GM12878 (cell line): ENCODE measurements at regions not wholly inside any gene's neighbourhood (a gene's known extent, or its start where the extent isn't known, plus 50 kb on each side); places are given as distances from the start of the nearest gene placed in this dataset.

ENCODE experiments used
- ATF7 ChIP-seq: fragments of 450-650 bp; IDR thresholded peaks from 2 replicates; pipeline ENCODE4 v1.6.1; 2016; ENCODE audit warnings: low read depth, mild to moderate bottlenecking
- DPF2 ChIP-seq: fragments of 450-650 bp; IDR thresholded peaks from 2 replicates; pipeline ENCODE4 v1.6.1; 2017; ENCODE audit warnings: mild to moderate bottlenecking
- ELK1 ChIP-seq: IDR thresholded peaks from 2 replicates; pipeline ENCODE4 v1.6.1; 2012; ENCODE audit warnings: low read depth, low read length, improper control_type of control experiment
- HCFC1 ChIP-seq: fragments of 150-350 bp; IDR thresholded peaks from 2 replicates; pipeline ENCODE4 v1.6.1; 2014; ENCODE audit warnings: low read length
- IRF4 ChIP-seq: IDR thresholded peaks from 2 replicates; pipeline ENCODE4 v1.6.1; 2011; ENCODE audit warnings: low read depth, low read length
- MEF2B ChIP-seq: fragments of 450-650 bp; IDR thresholded peaks from 2 replicates; pipeline ENCODE4 v1.6.1; 2018; ENCODE audit warnings: mild to moderate bottlenecking, moderate library complexity; ENCODE audit not compliant: partially characterized antibody, poor library complexity, severe bottlenecking
- MLLT1 ChIP-seq: fragments of 450-650 bp; IDR thresholded peaks from 2 replicates; pipeline ENCODE4 v1.6.1; 2016; ENCODE audit warnings: mild to moderate bottlenecking
- NBN ChIP-seq: fragments of 450-650 bp; IDR thresholded peaks from 2 replicates; pipeline ENCODE4 v1.6.1; 2016
- NRF1 ChIP-seq: conservative IDR thresholded peaks from 2 replicates; pipeline ENCODE4 v1.6.1; 2011; ENCODE audit warnings: mild to moderate bottlenecking, low read depth, low read length, improper control_type of control experiment
- SMAD1 ChIP-seq: fragments of 450-650 bp; IDR thresholded peaks from 2 replicates; pipeline ENCODE4 v1.6.1; 2018; ENCODE audit warnings: mild to moderate bottlenecking, low read depth; ENCODE audit not compliant: partially characterized antibody
- SMC3 ChIP-seq: IDR thresholded peaks from 2 replicates; pipeline ENCODE4 v1.6.1; 2011; ENCODE audit warnings: low read length, improper control_type of control experiment, borderline replicate concordance
- TBL1XR1 ChIP-seq: IDR thresholded peaks from 2 replicates; pipeline ENCODE4 v1.6.1; 2012; ENCODE audit warnings: low read depth, low read length, improper control_type of control experiment
- WRNIP1 ChIP-seq: IDR thresholded peaks from 2 replicates; pipeline ENCODE4 v1.6.1; 2011; ENCODE audit warnings: low read depth, low read length, improper control_type of control experiment, borderline replicate concordance
- ZBTB40 ChIP-seq: fragments of 450-650 bp; IDR thresholded peaks from 2 replicates; pipeline ENCODE4 v1.6.1; 2016; ENCODE audit warnings: mild to moderate bottlenecking, moderate library complexity, borderline replicate concordance

- TF ChIP-seq SMC3 (no peak), TBL1XR1 (peak; percentile 41; the same call in 1 of the 2 replicates), IRF4 (peak; percentile 73; the same call in 1 of the 2 replicates), MEF2B (peak; percentile 59), ELK1 (no peak), ZBTB40 (no peak), DPF2 (peak; percentile 64; the same call in 1 of the 2 replicates), HCFC1 (no peak), WRNIP1 (no peak), NBN (0 out of 2 replicates have a peak, but pooled peaks have one; percentile 46), ATF7 (peak; percentile 60), SMAD1 (no peak), MLLT1 (peak; percentile 56; the same call in 1 of the 2 replicates), NRF1 (no peak)
Observed at GRCh38 chr2:147182260-147182659, 662.6 kb upstream of the ACVR2A start (continued).
